Keratinocyte (primary cell): ENCODE measurements at regions not wholly inside any gene's neighbourhood (a gene's known extent, or its start where the extent isn't known, plus 50 kb on each side); places are given as distances from the start of the nearest gene placed in this dataset.
"Not testable (repeated sequence)": the region's sequence is repeated elsewhere in the genome, so short reads cannot be mapped to it uniquely, and the experiment has no call there.

Experiments
- DNase-seq: peaks from one replicate; pipeline ENCODE4 v3.0.0-alpha.2; 2011; ENCODE audit warnings: low read depth, missing footprints, low spot score
- FAIRE-seq: peaks from 2 replicates; lab custom pipeline; 2011; peaks lifted over from hg19 to GRCh38; lab: Jason Lieb, UNC
- H2AFZ ChIP-seq: 2 replicates; pipeline ENCODE4 v1.6.0; 2012; ENCODE audit warnings: low read length, control low read depth, inconsistent platforms; ENCODE audit not compliant: control insufficient read depth
- H3K27ac ChIP-seq: 2 replicates; pipeline ENCODE4 v1.5.1; 2011; ENCODE audit warnings: low read length; ENCODE audit not compliant: control insufficient read depth, insufficient read depth
- H3K27me3 ChIP-seq: 3 replicates; pipeline ENCODE4 v1.6.0; 2011; ENCODE audit warnings: low read length; ENCODE audit not compliant: control insufficient read depth, insufficient read depth; ENCODE audit errors: extremely low read depth
- H3K36me3 ChIP-seq, 2 experiments: 2 replicates in 1 of 2; 3 replicates in 1 of 2; pipeline ENCODE4 v1.5.1; 2011; ENCODE audit warnings: low read length in 2 of 2, mild to moderate bottlenecking in 1 of 2; ENCODE audit not compliant: control insufficient read depth in 2 of 2, insufficient read depth in 2 of 2; ENCODE audit errors: extremely low read depth in 1 of 2
- H3K4me1 ChIP-seq: 3 replicates; pipeline ENCODE4 v1.5.1; 2011; ENCODE audit warnings: low read length; ENCODE audit not compliant: control insufficient read depth, insufficient read depth; ENCODE audit errors: extremely low read depth
- H3K4me2 ChIP-seq: 3 replicates; pipeline ENCODE4 v1.6.0; 2011; ENCODE audit warnings: low read depth, low read length; ENCODE audit not compliant: control insufficient read depth, insufficient read depth; ENCODE audit errors: extremely low read depth
- H3K4me3 ChIP-seq, 3 experiments: fragments of 200-600 bp in 1 of 3; sonication (generic) in 1 of 3; 2 replicates in 2 of 3; 3 replicates in 1 of 3; pipeline ENCODE4 v1.5.1; 2011 to 2016; ENCODE audit warnings: low read length in 3 of 3, mild to moderate bottlenecking in 3 of 3, control low read depth in 2 of 3, inconsistent platforms in 1 of 3, low read depth in 1 of 3, mixed read lengths in 1 of 3, mixed run types in 1 of 3, moderate library complexity in 1 of 3; ENCODE audit not compliant: control insufficient read depth in 2 of 3, insufficient read depth in 2 of 3; ENCODE audit errors: extremely low read depth in 1 of 3
- H3K79me2 ChIP-seq: 2 replicates; pipeline ENCODE4 v1.6.0; 2012; ENCODE audit warnings: low read length; ENCODE audit not compliant: control insufficient read depth, insufficient read depth
- H3K9ac ChIP-seq: 3 replicates; pipeline ENCODE4 v1.6.0; 2011; ENCODE audit warnings: low read length; ENCODE audit not compliant: control insufficient read depth, insufficient read depth; ENCODE audit errors: extremely low read depth
- H3K9me1 ChIP-seq: 3 replicates; pipeline ENCODE4 v1.6.0; 2011; ENCODE audit warnings: low read length; ENCODE audit not compliant: control insufficient read depth, insufficient read depth; ENCODE audit errors: extremely low read depth
- H3K9me3 ChIP-seq: 2 replicates; pipeline ENCODE4 v1.5.1; 2012; ENCODE audit warnings: low read depth, low read length; ENCODE audit not compliant: control insufficient read depth
- H4K20me1 ChIP-seq: 3 replicates; pipeline ENCODE4 v1.6.0; 2011; ENCODE audit warnings: low read length; ENCODE audit not compliant: control insufficient read depth, insufficient read depth; ENCODE audit errors: extremely low read depth
- EZH2 ChIP-seq: IDR thresholded peaks from one replicate; pipeline ENCODE4 v1.6.1; 2012; ENCODE audit warnings: inconsistent platforms, mild to moderate bottlenecking, low read length, moderate library complexity
- dilution Hi-C: fragments of 300-500 bp; cut with MboI; formaldehyde crosslinking; loops from one replicate; pipeline ENCODE4 v1.7.0; 2020; ENCODE audit warnings: low sequenced_read_pairs; ENCODE audit not compliant: extremely low pct_ligation_motif_present
- TF ChIP-seq, protein P1 (sequence below), 3 experiments: IDR thresholded peaks in 1 of 3; conservative IDR thresholded peaks in 1 of 3; optimal IDR thresholded peaks in 1 of 3; 2 replicates in 2 of 3; 3 replicates in 1 of 3; pipeline versions ENCODE3 to v1.5.1; 2011; ENCODE audit warnings: low read length in 3 of 3, mild to moderate bottlenecking in 3 of 3, moderate library complexity in 2 of 3, control low read depth in 1 of 3, inconsistent platforms in 1 of 3; ENCODE audit not compliant: insufficient read depth in 2 of 3; ENCODE audit errors: extremely low read depth in 1 of 3

- H3K4me2 ChIP-seq = no peak overlapping the region
- no peaks in the 10 kb centered on the region for H3K4me1 ChIP-seq
- no peaks in the 10 kb centered on the region for H4K20me1 ChIP-seq
- no peaks in the 10 kb centered on the region for H3K79me2 ChIP-seq
- H3K27me3 ChIP-seq = no peaks in the 10 kb centered on the region
- H3K9me1 ChIP-seq = no peaks in the 10 kb centered on the region
- no peaks in the 10 kb centered on the region for H3K9me3 ChIP-seq
- H3K9ac ChIP-seq = no peak overlapping the region
- DNase-seq (no peak), FAIRE-seq (no peak)
- TF ChIP-seq EZH2 = no peak
- TF ChIP-seq, protein P1, sequence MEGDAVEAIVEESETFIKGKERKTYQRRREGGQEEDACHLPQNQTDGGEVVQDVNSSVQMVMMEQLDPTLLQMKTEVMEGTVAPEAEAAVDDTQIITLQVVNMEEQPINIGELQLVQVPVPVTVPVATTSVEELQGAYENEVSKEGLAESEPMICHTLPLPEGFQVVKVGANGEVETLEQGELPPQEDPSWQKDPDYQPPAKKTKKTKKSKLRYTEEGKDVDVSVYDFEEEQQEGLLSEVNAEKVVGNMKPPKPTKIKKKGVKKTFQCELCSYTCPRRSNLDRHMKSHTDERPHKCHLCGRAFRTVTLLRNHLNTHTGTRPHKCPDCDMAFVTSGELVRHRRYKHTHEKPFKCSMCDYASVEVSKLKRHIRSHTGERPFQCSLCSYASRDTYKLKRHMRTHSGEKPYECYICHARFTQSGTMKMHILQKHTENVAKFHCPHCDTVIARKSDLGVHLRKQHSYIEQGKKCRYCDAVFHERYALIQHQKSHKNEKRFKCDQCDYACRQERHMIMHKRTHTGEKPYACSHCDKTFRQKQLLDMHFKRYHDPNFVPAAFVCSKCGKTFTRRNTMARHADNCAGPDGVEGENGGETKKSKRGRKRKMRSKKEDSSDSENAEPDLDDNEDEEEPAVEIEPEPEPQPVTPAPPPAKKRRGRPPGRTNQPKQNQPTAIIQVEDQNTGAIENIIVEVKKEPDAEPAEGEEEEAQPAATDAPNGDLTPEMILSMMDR (optimal IDR thresholded peaks at IDR 0.05 in 1 of 3, IDR thresholded peaks at IDR 0.05 in 1 of 3, conservative IDR thresholded peaks at IDR 0.05 in 1 of 3; ENCODE audit: extremely low read depth in 1 of 3, insufficient read depth in 2 of 3, low read length in 3 of 3) = no peak
- H3K36me3 ChIP-seq = no peaks in the 10 kb centered on the region
- H3K27ac ChIP-seq = no peak overlapping the region
- H3K4me3 ChIP-seq = no peak overlapping the region
- dilution Hi-C loops = no loop called here
- H2AFZ ChIP-seq = no peak overlapping the region
Observed at GRCh38 chr4:57736781-57737180, 626.6 kb upstream of the IGFBP7 start.

- Histone ChIP-seq H3K4me2 (no peak overlapping the region), H3K27me3 (no peaks in the 10 kb centered on the region), H3K9me3 (no peaks in the 10 kb centered on the region), H3K36me3 (no peaks in the 10 kb centered on the region), H3K9ac (no peak overlapping the region), H2AFZ (no peak overlapping the region), H3K27ac (no peak overlapping the region), H3K9me1 (no peaks in the 10 kb centered on the region), H3K79me2 (no peaks in the 10 kb centered on the region), H4K20me1 (no peaks in the 10 kb centered on the region), H3K4me3 (no peak overlapping the region), H3K4me1 (no peaks in the 10 kb centered on the region)
- FAIRE-seq (no peak), DNase-seq (no peak)
- TF ChIP-seq, protein P1 (optimal IDR thresholded peaks at IDR 0.05 in 1 of 3, IDR thresholded peaks at IDR 0.05 in 1 of 3, conservative IDR thresholded peaks at IDR 0.05 in 1 of 3; ENCODE audit: extremely low read depth in 1 of 3, insufficient read depth in 2 of 3, low read length in 3 of 3) = no peak
- no peak for TF ChIP-seq EZH2
- dilution Hi-C loops = no loop called here
Observed at GRCh38 chr4:57734104-57734670, 624.0 kb upstream of the IGFBP7 start.

DNA sequence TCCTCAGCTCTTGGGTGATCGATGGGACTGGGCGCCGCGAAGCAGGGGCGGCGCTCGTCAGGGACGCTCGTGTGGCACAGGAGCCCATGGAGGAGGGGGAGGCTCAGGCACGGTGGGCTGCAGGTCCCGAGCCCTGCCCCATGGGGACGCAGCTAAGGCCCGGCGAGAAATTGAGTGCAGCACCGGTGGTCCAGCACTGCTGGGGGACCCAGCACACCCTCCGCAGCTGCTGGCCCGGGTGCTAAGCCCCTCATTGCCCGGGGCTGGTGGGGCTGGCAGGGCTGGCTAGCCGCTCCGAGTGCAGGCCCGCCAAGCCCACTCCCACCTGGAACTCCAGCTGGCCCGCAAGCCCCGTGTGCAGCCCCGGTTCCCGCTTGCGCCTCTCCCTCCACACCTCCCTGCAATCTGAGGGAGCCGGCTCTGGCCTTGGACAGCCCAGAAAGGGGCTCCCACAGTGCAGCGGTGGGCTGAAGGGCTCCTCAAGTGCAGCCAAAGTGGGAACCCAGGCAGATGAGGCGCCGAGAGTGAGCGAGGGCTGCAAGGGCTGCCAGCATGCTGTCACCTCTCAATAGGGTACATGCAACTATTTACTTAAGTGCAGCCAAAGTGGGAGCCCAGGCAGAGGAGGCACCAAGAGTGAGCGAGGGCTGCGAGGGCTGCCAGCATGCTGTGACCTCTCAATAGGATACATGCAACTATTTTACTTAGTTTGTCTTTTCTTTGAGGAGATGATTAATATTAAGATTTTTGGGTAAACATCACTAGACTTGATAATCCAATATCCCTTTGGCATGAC, 619.8 kb upstream of the IGFBP7 start:
- H3K9me1 ChIP-seq, H3K36me3 ChIP-seq, H3K4me3 ChIP-seq, H3K27me3 ChIP-seq, H3K27ac ChIP-seq, H3K4me2 ChIP-seq, H4K20me1 ChIP-seq, FAIRE-seq, H2AFZ ChIP-seq, H3K9me3 ChIP-seq, DNase-seq, dilution Hi-C loops, H3K4me1 ChIP-seq, H3K9ac ChIP-seq, H3K79me2 ChIP-seq: not testable (repeated sequence)
